GM12801 (cell line): ENCODE measurements at regions not wholly inside any gene's neighbourhood (a gene's known extent, or its start where the extent isn't known, plus 50 kb on each side); places are given as distances from the start of the nearest gene placed in this dataset.

Experiments
- CTCF ChIP-seq: IDR thresholded peaks from one replicate; pipeline ENCODE4 v1.5.1; 2011; ENCODE audit warnings: control low read depth; ENCODE audit not compliant: insufficient read length; ENCODE audit errors: extremely low read depth

DNA sequence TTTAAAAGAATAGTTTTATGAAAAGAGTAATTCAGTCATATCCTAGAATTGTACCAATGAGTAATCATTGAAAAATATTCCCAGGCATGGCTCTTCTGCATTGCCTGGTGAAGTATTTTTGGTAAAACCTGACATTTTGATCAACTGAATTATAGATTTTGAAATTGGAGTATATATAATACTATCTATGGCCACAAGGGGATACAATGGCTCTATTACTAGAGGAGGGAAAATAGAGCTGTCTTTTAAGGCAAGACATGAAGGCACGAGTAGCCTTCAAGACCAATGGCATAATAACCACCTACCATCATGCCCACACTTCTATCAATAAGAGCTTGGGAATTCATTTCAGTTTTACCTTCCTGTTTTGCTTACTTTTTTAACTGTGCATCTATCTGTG, 1241.4 kb upstream of the TMEM132C start:
- TF ChIP-seq CTCF = no peak

DNA sequence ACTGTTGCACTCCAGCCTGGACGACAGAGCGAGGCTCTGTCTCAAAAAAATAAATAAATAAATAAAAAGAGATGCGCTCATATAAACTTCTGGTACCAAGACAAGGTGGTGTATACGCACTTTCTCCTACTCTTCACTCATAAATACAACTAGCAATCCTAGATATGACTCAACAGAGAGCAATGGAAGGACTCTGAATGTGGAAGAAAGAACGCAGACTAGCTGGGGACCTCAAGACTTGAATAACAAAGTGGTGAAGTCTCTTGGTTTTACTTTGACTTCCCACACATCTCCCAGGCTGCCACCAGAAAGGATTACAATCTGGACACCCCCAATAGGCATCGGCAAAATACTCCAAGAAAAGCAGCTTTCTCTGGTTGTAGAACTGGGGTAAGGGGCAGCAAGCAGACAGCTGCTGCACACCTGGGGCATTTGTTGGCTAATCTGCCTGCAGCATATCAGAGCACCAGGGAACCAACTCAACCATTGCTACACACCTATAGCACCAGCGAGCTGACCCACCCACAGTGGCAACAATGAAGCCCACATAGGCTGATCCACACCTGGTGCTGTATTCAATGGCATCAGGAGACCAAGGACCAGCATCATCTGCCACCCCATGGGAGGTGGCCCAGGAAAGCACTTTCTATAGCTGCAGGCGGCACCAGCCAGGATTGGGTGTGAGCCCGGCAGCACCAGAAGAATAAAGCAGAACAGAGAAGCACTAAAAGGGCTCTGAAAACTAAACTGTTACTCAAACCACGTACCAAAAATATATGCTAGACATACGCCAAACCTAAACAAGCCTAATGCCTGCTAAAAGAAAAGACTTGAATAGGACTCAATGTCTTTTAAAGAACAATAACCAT, 1231.7 kb upstream of the TMEM132C start:
- no peak for TF ChIP-seq CTCF

DNA sequence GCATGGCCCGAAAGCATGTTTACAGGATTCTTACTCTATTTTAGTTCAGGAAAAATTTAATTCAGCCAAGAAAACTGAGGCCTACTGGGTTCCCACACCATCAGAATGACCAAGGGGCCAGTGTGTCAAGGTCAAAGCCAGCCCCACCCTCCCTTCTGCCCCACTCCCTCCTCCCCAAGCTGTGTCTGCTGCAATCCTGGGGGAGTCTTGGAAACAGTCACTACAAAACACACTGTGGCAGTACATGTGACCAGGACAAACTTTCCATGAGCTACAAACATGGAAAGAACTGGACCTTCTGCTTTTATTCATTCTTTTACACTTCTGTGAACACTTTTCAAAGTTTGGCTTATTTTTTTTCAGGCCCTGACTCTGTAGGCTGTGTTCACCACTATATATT, 1228.8 kb upstream of the TMEM132C start:
- no peak for TF ChIP-seq CTCF

- no peak for TF ChIP-seq CTCF
Measured at GRCh38 chr12:127038761-127039160, 1228.2 kb upstream of the TMEM132C start.

DNA sequence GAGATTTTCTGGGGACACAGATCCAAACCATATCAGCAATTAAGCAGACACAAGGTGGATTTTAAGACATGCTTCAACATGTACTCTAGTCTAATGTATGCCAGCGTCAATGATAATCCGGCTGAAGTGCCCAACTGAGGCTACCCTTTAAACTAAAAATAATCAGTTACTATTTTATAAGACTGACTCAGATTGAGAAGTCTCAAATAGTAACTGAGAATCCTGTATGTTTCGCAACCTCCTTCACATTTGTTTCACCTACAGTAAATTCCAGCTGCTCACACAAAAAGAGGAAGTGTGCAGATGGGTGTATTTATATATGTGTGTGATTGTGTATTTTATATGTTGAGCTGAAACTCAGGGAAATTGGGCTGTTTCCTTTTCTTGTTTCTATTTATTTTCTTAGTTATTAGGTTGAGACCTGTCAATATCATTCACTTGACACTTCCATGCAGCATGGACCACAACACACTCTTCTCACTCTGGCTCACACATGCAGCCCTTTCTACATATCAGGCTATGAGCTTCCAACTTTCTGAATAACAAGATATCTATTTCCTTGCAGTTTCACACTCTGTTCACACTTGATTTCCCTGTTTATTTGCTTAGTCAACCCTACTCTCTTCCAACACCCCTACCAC, 1224.9 kb upstream of the TMEM132C start:
- no peak for TF ChIP-seq CTCF

- TF ChIP-seq CTCF = no peak
Measured at GRCh38 chr12:127043731-127044130, 1223.2 kb upstream of the TMEM132C start.

- no peak for TF ChIP-seq CTCF
Measured at GRCh38 chr12:127044836-127045235, 1222.1 kb upstream of the TMEM132C start.
